Left ventricle myocardium inferior (tissue), 1 donor: ENCODE measurements at regions not wholly inside any gene's neighbourhood (a gene's known extent, or its start where the extent isn't known, plus 50 kb on each side); places are given as distances from the start of the nearest gene placed in this dataset.

ENCODE experiments used
- DNase-seq: peaks from one replicate; pipeline ENCODE4 v3.0.0-alpha.2; 2020
- H3K27ac ChIP-seq: fragments of 200-600 bp; replicated peaks from 2 replicates; pipeline ENCODE4 v1.8.0; 2021
- H3K27me3 ChIP-seq: fragments of 200-600 bp; 2 replicates; pipeline ENCODE4 v1.8.0; 2021; ENCODE audit warnings: low read depth
- H3K36me3 ChIP-seq: fragments of 200-600 bp; 2 replicates; pipeline ENCODE4 v1.8.0; 2021
- H3K4me1 ChIP-seq: fragments of 200-600 bp; 2 replicates; pipeline ENCODE4 v1.8.0; 2021
- H3K4me3 ChIP-seq: fragments of 200-600 bp; 2 replicates; pipeline ENCODE4 v1.8.0; 2021; ENCODE audit warnings: mild to moderate bottlenecking, moderate library complexity
- H3K9me3 ChIP-seq: fragments of 200-600 bp; replicated peaks from 2 replicates; pipeline ENCODE4 v1.8.0; 2021
- CTCF ChIP-seq: fragments of 200-600 bp; IDR thresholded peaks from 2 replicates; pipeline ENCODE4 v1.8.0; 2021; ENCODE audit warnings: antibody characterized with exemption, mild to moderate bottlenecking, borderline replicate concordance
- intact Hi-C: fragments of 100-400 bp; cut with micrococcal nuclease; formaldehyde crosslinking; loops from one replicate; pipeline ENCODE4 v1.11.0; 2022
- donor health status: DM: no; HTN: yes; CAD: no; lungs with severe emphysema.

GRCh38 chr17:30590081-30590733 is 113.0 kb downstream of the GOSR1 start:
- H3K9me3 ChIP-seq = peaks cover 9% of the 10 kb centered on the region
- no peak for DNase-seq
- H3K27me3 ChIP-seq = no peaks in the 10 kb centered on the region
- no peak overlapping the region for H3K27ac ChIP-seq
- intact Hi-C loops = no loop called here
- H3K36me3 ChIP-seq = no peaks in the 10 kb centered on the region
- no peaks in the 10 kb centered on the region for H3K4me1 ChIP-seq
- H3K4me3 ChIP-seq = no peak overlapping the region
- no peak for TF ChIP-seq CTCF

DNA sequence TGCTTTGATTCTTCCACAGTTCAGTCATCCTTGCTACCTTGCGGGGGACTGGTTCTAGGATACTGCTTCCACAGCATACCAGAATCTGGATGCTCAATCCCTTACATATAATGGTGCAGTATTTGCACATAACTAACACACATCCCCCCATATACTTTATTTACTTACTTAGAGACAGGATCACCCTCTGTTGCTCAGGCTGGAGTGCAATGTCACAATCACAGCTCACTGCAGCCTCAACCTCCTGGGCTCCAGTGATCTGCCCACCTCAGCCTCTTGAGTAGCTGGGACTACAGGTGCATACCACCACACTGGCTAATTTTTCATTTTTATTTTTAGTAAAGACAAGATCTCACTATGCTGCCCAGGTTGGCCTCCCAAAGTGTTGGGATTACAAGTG is 112.2 kb downstream of the GOSR1 start:
- Histone ChIP-seq H3K27me3 (no peaks in the 10 kb centered on the region), H3K9me3 (peaks cover 9% of the 10 kb centered on the region), H3K4me3 (no peak overlapping the region), H3K4me1 (no peaks in the 10 kb centered on the region), H3K27ac (no peak overlapping the region), H3K36me3 (no peaks in the 10 kb centered on the region)
- intact Hi-C loops = no loop called here
- no peak for TF ChIP-seq CTCF
- no peak for DNase-seq

GRCh38 chr17:30588798-30589247 is 111.6 kb downstream of the GOSR1 start:
- H3K27me3 ChIP-seq = no peaks in the 10 kb centered on the region
- H3K27ac ChIP-seq = no peak overlapping the region
- H3K36me3 ChIP-seq = no peaks in the 10 kb centered on the region
- no peak overlapping the region for H3K4me3 ChIP-seq
- H3K9me3 ChIP-seq = peaks cover 9% of the 10 kb centered on the region
- no peak for DNase-seq
- intact Hi-C loops = no loop called here
- no peaks in the 10 kb centered on the region for H3K4me1 ChIP-seq
- no peak for TF ChIP-seq CTCF

- intact Hi-C loops = no loop called here
These were observed 109.8 kb downstream of the GOSR1 start for GRCh38 chr17:30586818-30587595.

GRCh38 chr17:30584810-30585209 is 107.6 kb downstream of the GOSR1 start:
- intact Hi-C loops = no loop called here
- no peak for TF ChIP-seq CTCF
- no peak for DNase-seq
- no peaks in the 10 kb centered on the region for H3K4me1 ChIP-seq
- H3K9me3 ChIP-seq = peaks cover 9% of the 10 kb centered on the region
- H3K27me3 ChIP-seq = no peaks in the 10 kb centered on the region
- no peak overlapping the region for H3K4me3 ChIP-seq
- no peak overlapping the region for H3K27ac ChIP-seq
- H3K36me3 ChIP-seq = no peaks in the 10 kb centered on the region

More at GRCh38 chr17:30586818-30587595, 109.8 kb downstream of the GOSR1 start:
- Histone ChIP-seq H3K9me3 (peaks cover 9% of the 10 kb centered on the region), H3K4me3 (no peak overlapping the region), H3K36me3 (no peaks in the 10 kb centered on the region), H3K27ac (no peak overlapping the region), H3K4me1 (no peaks in the 10 kb centered on the region), H3K27me3 (no peaks in the 10 kb centered on the region)
- TF ChIP-seq CTCF = no peak
- DNase-seq = no peak
